Hepatocyte (in vitro differentiated cells): ENCODE measurements at regions not wholly inside any gene's neighbourhood (a gene's known extent, or its start where the extent isn't known, plus 50 kb on each side); places are given as distances from the start of the nearest gene placed in this dataset.

ENCODE experiments used
- DNase-seq: peaks from one replicate; pipeline ENCODE4 v3.0.0-alpha.2; 2016; ENCODE audit warnings: low spot score
- H2AFZ ChIP-seq: fragments of 200-600 bp; sonication (generic); 2 replicates; pipeline ENCODE4 v1.6.0; 2016; ENCODE audit warnings: antibody characterized with exemption, mild to moderate bottlenecking
- H3K27ac ChIP-seq: fragments of 200-600 bp; sonication (generic); 2 replicates; pipeline ENCODE4 v1.5.1; 2016; ENCODE audit warnings: mild to moderate bottlenecking
- H3K27me3 ChIP-seq: fragments of 200-600 bp; sonication (generic); 2 replicates; pipeline ENCODE4 v1.6.1; 2016
- H3K36me3 ChIP-seq: fragments of 200-600 bp; sonication (generic); replicated peaks from 2 replicates; pipeline ENCODE4 v1.5.1; 2016; ENCODE audit warnings: low read depth; ENCODE audit not compliant: insufficient read depth
- H3K4me1 ChIP-seq: fragments of 200-600 bp; sonication (generic); 2 replicates; pipeline ENCODE4 v1.5.1; 2016; ENCODE audit warnings: mild to moderate bottlenecking, moderate library complexity; ENCODE audit not compliant: insufficient read depth
- H3K4me2 ChIP-seq: fragments of 200-600 bp; sonication (generic); 2 replicates; pipeline ENCODE4 v1.6.0; 2016
- H3K4me3 ChIP-seq: fragments of 200-600 bp; sonication (generic); 2 replicates; pipeline ENCODE4 v1.5.1; 2016; ENCODE audit warnings: mild to moderate bottlenecking
- H3K79me2 ChIP-seq: fragments of 200-600 bp; sonication (generic); 2 replicates; pipeline ENCODE4 v1.6.0; 2017; ENCODE audit warnings: mild to moderate bottlenecking
- H3K9me2 ChIP-seq: fragments of 200-600 bp; sonication (generic); replicated peaks from 2 replicates; pipeline ENCODE4 v1.6.0; 2017; ENCODE audit warnings: mild to moderate bottlenecking; ENCODE audit not compliant: insufficient read depth
- H3K9me3 ChIP-seq: fragments of 200-600 bp; sonication (generic); 2 replicates; pipeline ENCODE4 v1.5.1; 2016; ENCODE audit warnings: low read depth, mild to moderate bottlenecking
- H4K20me1 ChIP-seq: fragments of 200-600 bp; sonication (generic); 2 replicates; pipeline ENCODE4 v1.6.0; 2016; ENCODE audit warnings: mild to moderate bottlenecking; ENCODE audit not compliant: insufficient read depth, poor library complexity, severe bottlenecking
- EZH2 ChIP-seq: fragments of 200-600 bp; sonication (generic); IDR thresholded peaks from 2 replicates; pipeline ENCODE4 v1.6.1; 2016; ENCODE audit warnings: antibody characterized with exemption, mild to moderate bottlenecking, borderline replicate concordance
- EZH2phosphoT487 ChIP-seq: fragments of 200-600 bp; sonication (generic); IDR thresholded peaks from one replicate; pipeline ENCODE4 v1.6.1; 2018; ENCODE audit warnings: antibody characterized with exemption, mild to moderate bottlenecking, low read depth, moderate library complexity; ENCODE audit not compliant: unreplicated experiment, severe bottlenecking
- WGBS: methylation state at CpG from one replicate; pipeline ENCODE4 v1.1.6; 2016; ENCODE audit warnings: low lambda C conversion rate; ENCODE audit errors: missing lambda C conversion rate; 5-methylcytosine and 5-hydroxymethylcytosine counted together
- TF ChIP-seq, protein P1 (sequence below): fragments of 200-600 bp; sonication (generic); IDR thresholded peaks from 2 replicates; pipeline ENCODE4 v1.5.1; 2016; ENCODE audit warnings: antibody characterized with exemption, mild to moderate bottlenecking; ENCODE audit not compliant: poor library complexity

DNA sequence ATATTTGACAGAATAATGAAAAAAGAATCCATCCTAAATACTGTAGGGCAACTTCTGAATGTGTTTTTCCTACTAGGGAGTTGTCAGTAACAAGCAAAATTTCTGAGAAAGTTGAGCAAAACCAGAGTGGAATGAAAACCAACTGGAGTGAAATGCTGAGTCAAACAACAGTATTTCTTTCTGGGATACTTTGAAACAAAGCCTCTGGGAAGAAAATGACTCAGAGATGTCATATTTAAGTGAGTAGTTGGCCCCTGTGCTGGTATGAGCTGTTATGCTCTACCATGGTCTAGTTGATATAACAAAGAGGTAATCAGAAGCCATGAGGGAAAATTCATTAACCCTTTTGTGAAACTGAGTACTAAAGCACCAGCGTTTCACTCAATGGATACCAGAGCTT, 372.1 kb upstream of the C9orf72 start:
- peak; percentile 10 for DNase-seq
- no peaks in the 10 kb centered on the region for H3K27me3 ChIP-seq
- no peaks in the 10 kb centered on the region for H3K36me3 ChIP-seq
- H2AFZ ChIP-seq, result no peak overlapping the region
- no peaks in the 10 kb centered on the region for H3K9me3 ChIP-seq
- H3K4me3 ChIP-seq, result no peak overlapping the region
- H3K4me1 ChIP-seq, result no peaks in the 10 kb centered on the region
- 67% methylated on average over 1 of the region's 1 CpG for WGBS
- no peak overlapping the region for H3K27ac ChIP-seq
- H3K9me2 ChIP-seq, result no peaks in the 10 kb centered on the region
- no peak overlapping the region for H3K4me2 ChIP-seq
- no peaks in the 10 kb centered on the region for H3K79me2 ChIP-seq
- TF ChIP-seq, protein P1, sequence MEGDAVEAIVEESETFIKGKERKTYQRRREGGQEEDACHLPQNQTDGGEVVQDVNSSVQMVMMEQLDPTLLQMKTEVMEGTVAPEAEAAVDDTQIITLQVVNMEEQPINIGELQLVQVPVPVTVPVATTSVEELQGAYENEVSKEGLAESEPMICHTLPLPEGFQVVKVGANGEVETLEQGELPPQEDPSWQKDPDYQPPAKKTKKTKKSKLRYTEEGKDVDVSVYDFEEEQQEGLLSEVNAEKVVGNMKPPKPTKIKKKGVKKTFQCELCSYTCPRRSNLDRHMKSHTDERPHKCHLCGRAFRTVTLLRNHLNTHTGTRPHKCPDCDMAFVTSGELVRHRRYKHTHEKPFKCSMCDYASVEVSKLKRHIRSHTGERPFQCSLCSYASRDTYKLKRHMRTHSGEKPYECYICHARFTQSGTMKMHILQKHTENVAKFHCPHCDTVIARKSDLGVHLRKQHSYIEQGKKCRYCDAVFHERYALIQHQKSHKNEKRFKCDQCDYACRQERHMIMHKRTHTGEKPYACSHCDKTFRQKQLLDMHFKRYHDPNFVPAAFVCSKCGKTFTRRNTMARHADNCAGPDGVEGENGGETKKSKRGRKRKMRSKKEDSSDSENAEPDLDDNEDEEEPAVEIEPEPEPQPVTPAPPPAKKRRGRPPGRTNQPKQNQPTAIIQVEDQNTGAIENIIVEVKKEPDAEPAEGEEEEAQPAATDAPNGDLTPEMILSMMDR, result no peak
- TF ChIP-seq EZH2, result no peak
- no peak for TF ChIP-seq EZH2phosphoT487
- H4K20me1 ChIP-seq, result no peaks in the 10 kb centered on the region

DNA sequence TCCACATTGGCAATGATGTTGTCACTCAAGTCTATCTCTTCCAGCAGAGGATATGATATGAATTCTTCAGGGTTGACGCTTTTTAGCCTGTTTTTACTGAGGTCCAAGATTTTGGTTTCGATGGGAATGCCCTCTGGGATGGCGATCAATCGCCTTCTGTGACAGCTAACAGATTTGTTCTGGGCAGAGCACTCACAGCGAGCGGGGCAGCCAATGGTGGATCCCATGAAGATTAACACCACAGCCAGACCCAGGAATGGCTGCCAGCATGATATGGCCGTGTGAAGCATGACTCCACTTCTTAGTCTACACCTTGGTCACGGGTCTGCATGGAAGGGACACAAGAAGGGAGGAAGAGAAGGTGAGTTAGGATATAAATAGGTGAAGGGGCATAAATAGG, 377.1 kb upstream of the C9orf72 start:
- Histone ChIP-seq H3K4me1 (no peaks in the 10 kb centered on the region), H3K4me3 (no peak overlapping the region), H3K27me3 (no peaks in the 10 kb centered on the region), H3K79me2 (no peaks in the 10 kb centered on the region), H4K20me1 (no peaks in the 10 kb centered on the region), H3K9me3 (no peaks in the 10 kb centered on the region), H3K27ac (no peak overlapping the region), H3K4me2 (no peak overlapping the region), H2AFZ (no peak overlapping the region), H3K36me3 (no peaks in the 10 kb centered on the region), H3K9me2 (no peaks in the 10 kb centered on the region)
- WGBS, result 92% methylated on average over 8 of the region's 8 CpGs
- TF ChIP-seq EZH2, result no peak
- no peak for TF ChIP-seq EZH2phosphoT487
- TF ChIP-seq, protein P1, result no peak
- no peak for DNase-seq

DNA sequence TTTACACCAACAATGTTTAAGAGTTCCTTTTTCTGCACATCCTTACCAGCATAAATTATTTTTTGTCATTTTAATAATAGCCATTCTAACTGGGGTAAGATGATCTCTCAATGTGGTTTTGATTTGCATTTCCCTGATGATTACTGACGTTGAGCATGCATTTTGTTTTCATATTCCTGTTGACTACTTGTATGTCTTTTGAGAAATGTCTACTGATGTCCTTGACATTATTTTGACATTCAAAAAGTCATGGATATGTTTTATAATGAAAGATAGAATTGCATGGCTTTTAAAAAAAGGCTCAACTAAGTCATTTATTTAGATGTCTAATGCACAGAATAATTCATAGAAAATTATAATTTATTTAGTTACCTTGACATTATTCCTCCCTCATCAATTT, 381.6 kb upstream of the C9orf72 start:
- no peak overlapping the region for H3K4me2 ChIP-seq
- H4K20me1 ChIP-seq, result no peaks in the 10 kb centered on the region
- DNase-seq, result no peak
- 79% methylated on average over 1 of the region's 1 CpG for WGBS
- H3K4me1 ChIP-seq, result no peaks in the 10 kb centered on the region
- H3K79me2 ChIP-seq, result no peaks in the 10 kb centered on the region
- H3K9me3 ChIP-seq, result no peaks in the 10 kb centered on the region
- no peak overlapping the region for H3K27ac ChIP-seq
- no peaks in the 10 kb centered on the region for H3K9me2 ChIP-seq
- H2AFZ ChIP-seq, result no peak overlapping the region
- no peak for TF ChIP-seq EZH2
- no peak for TF ChIP-seq EZH2phosphoT487
- TF ChIP-seq, protein P1, result no peak
- no peak overlapping the region for H3K4me3 ChIP-seq
- no peaks in the 10 kb centered on the region for H3K27me3 ChIP-seq
- H3K36me3 ChIP-seq, result no peaks in the 10 kb centered on the region

DNA sequence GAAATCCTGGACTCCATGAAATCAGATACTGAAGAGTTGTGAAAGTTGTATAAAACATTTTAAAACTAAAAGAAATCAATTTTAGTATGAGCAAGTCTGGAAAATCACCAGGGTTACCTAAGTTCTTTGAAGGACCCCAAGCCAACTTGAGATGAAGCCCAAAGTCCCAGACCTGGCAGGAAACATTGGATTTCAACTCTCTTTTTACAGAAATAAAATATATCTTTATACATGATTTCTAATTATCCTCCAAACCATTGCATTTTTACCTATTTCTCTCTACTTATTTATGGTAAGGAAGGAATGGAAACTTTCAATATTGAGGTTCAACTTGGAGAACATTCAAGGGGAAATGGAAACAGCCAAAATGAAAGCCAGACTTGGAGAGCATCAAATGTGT, 390.6 kb upstream of the C9orf72 start:
- Histone ChIP-seq H3K36me3 (no peaks in the 10 kb centered on the region), H3K27ac (no peak overlapping the region), H3K79me2 (no peaks in the 10 kb centered on the region), H2AFZ (no peak overlapping the region), H3K4me1 (no peaks in the 10 kb centered on the region), H3K4me2 (no peak overlapping the region), H3K27me3 (no peaks in the 10 kb centered on the region), H3K4me3 (no peak overlapping the region), H3K9me3 (no peaks in the 10 kb centered on the region), H4K20me1 (no peaks in the 10 kb centered on the region), H3K9me2 (no peaks in the 10 kb centered on the region)
- TF ChIP-seq, protein P1, result no peak
- TF ChIP-seq EZH2phosphoT487, result no peak
- TF ChIP-seq EZH2, result no peak
- no peak for DNase-seq
